Erythroblast (primary cell): ENCODE measurements at regions not wholly inside any gene's neighbourhood (a gene's known extent, or its start where the extent isn't known, plus 50 kb on each side); places are given as distances from the start of the nearest gene placed in this dataset.

ENCODE experiments used
- GATA1 ChIP-seq: IDR thresholded peaks from 2 replicates; pipeline ENCODE4 v1.6.1; 2011; ENCODE audit warnings: low read depth, mild to moderate bottlenecking, control low read depth, low read length, moderate library complexity
- POLR2A ChIP-seq: IDR thresholded peaks from 2 replicates; pipeline ENCODE4 v1.6.1; 2011; ENCODE audit warnings: mild to moderate bottlenecking, low read length

DNA sequence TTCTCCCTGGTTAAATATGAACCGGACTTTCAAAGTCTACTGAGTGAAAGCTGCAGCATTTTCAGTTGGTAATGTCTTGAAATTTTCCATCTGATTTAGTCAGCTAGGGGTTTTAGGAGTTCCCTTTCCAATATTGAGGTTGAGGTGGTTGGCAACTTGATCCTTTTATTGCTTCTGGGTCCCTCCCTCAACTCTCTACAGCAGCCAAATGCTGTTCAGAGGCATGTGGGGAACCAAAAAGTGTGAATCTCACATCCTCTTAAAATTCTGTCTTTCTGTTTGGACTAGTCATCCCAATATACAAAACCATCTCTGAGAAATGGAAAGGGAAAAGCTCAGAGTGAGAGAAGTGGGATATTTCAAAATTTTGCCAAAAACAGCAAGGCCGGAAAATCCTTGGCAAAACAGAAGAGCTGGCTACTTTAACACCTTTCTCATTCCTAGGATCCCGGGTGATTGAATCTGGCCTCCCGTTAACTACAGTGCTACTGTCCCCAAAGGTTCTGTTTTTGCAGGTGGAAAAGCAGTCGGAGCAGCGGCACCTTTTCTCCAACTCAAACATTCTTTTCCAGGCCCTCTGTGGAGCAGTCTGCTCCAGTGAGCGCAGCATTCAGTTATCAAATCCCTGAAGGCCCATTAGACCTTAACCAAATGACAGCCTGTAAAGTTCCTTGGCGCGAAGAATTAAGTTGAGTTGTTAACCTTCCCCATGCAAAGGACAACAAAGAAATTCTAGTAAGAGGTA lies 345.9 kb upstream of the NUDT12 start:
- TF ChIP-seq POLR2A = no peak
- no peak for TF ChIP-seq GATA1
